ENCODE measurements at regions not wholly inside any gene's neighbourhood (a gene's known extent, or its start where the extent isn't known, plus 50 kb on each side); places are given as distances from the start of the nearest gene placed in this dataset.

DNA sequence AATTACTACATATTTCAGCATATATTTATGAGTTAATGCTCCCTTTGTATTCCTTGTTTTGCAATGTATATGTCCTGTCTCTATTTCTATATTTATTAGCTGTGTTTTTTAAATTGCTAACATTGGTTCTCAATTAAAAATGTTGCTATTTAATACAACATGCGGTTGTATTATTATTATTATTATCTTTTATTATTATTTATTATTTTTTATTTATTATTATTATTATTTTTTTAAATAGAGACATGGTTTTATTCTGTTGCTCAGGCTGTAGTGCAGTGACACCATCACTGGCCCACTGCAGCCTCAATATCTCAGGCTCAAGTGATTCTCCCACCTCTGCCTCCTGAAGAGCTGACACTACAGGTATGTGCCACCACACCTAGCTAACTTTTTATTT is 1005.9 kb upstream of the ADGRL3 start:
- DNase-seq (ENCODE audit: low spot score) = no peak

GRCh38 chr4:60195256-60195655 is 1004.9 kb upstream of the ADGRL3 start:
- no peak for DNase-seq (ENCODE audit: low spot score)

- peak; percentile 10 for DNase-seq (ENCODE audit: low spot score)
Measured at GRCh38 chr4:60201052-60201673, 999.0 kb upstream of the ADGRL3 start.

- DNase-seq (ENCODE audit: low spot score) = no peak
Measured at GRCh38 chr4:60209588-60209987, 990.5 kb upstream of the ADGRL3 start.

DNA sequence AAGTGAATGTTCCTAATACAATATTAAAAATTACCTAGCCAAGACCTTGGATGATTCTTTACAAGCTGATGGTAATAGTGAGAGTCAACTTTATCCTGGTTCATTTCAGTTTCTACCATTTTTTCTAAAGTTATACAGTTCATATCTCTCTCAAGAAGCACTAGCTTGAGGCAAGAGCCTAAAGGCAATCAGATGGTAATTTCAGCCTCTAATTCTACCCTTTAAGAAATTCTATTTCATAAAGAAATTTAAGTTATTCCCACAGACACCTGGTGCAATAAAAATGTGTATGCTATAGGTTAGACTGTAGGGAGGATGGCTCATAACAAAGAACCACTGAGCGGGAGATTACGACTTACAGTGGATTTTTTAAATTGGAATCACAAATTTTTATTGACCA is 984.2 kb upstream of the ADGRL3 start:
- DNase-seq (ENCODE audit: low spot score) = no peak

DNA sequence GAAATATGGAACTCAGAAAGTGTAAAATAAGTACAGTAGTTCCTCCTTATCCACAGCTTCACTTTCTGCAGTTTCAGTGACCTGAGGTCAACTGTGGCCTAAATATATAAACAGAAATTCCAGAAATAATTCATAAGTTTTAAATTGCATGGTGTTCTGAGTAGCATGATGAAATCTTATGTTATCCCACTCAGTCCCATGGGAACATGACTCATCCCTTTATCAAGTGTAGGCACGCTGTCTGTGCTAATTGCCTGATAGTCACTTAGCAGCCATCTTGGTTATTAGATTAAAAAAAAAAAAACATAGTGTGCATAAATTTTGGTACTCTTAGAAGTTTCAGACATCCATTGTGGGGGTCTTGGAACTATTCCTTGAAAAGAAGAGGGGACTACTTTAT is 983.4 kb upstream of the ADGRL3 start:
- no peak for DNase-seq (ENCODE audit: low spot score)

DNA sequence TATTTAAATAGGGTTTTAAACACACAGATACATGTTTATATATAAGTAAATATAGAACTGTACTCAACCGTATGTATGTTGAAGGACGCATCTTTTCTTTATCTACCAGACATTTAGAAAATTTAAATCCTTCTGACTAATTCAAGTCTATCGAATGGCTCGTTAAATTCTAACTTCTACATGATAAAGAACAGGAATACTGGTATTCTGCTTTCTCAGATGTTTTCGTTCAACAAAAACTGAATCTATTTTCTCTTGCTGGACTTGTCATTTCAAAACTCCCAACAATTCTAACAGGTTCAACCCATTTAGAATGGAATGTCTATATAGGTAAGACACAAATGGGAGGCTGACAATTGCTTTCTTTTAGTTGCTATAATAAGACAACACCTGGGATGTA is 978.3 kb upstream of the ADGRL3 start:
- no peak for DNase-seq (ENCODE audit: low spot score)

- no peak for DNase-seq (ENCODE audit: low spot score)
Measured at GRCh38 chr4:60223208-60223923, 976.8 kb upstream of the ADGRL3 start.

GRCh38 chr4:60241866-60242265 is 958.3 kb upstream of the ADGRL3 start:
- DNase-seq (ENCODE audit: low spot score) = no peak

- DNase-seq (ENCODE audit: low spot score) = no peak
Measured at GRCh38 chr4:60249784-60250183, 950.3 kb upstream of the ADGRL3 start.

GRCh38 chr4:60250657-60251056 is 949.5 kb upstream of the ADGRL3 start:
- DNase-seq (ENCODE audit: low spot score) = no peak

DNA sequence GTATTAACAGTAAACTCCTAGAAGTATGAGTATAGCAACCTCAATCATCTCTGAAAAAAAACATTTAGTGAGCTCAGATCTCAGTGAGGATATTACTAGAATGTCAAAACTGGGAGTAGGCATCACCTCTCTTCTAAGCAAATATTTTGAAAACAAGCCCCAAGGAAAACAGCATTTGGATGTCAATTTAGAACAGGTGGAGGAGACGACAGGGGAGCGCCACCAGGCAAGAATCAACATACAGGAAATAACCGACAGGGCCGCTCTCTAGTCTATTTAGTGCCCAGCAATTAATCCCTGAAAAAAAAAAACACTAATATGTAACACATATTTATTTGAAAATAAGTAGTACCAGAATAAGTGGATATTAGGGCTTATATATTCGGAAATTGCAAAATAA is 940.3 kb upstream of the ADGRL3 start:
- no peak for DNase-seq (ENCODE audit: low spot score)

DNA sequence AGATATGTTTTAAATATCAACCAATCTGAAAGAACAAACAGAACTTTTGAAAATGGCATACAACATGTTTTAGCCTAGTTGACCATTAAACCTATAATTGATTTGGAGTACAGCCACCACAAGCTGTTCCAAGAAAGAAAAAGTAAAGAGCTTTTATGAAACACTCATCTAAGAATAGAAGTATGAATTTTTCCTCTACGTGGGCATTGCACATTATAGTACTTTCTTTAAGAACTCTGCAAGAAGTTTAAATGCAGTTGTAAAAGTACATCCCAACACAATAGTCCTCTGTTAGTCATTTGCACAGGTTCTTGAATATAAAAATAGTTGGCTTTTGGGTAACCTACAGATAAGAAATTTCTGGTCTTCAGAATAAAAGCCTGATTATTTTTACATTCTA is 933.6 kb upstream of the ADGRL3 start:
- DNase-seq (ENCODE audit: low spot score) = no peak

DNA sequence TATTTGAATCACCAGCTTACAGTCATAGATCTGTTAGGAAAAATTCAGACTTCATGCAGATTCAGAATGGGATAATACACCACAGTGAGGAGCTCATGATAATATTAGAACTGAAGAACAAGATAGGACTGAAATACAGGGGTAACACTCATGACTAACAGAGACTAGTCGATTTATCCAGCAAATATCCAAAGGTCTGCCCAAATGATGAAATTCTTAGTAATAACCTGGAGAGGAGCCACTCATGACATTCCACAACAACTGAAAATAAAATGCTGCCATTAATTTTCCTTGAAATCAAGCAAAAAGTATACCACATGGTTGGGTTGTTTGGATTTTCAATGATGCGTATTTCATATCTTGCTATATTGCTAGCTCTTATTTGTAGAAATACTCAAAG is 903.7 kb upstream of the ADGRL3 start:
- DNase-seq (ENCODE audit: low spot score) = no peak

GRCh38 chr4:60313611-60314178 is 886.4 kb upstream of the ADGRL3 start:
- DNase-seq (ENCODE audit: low spot score) = no peak

DNA sequence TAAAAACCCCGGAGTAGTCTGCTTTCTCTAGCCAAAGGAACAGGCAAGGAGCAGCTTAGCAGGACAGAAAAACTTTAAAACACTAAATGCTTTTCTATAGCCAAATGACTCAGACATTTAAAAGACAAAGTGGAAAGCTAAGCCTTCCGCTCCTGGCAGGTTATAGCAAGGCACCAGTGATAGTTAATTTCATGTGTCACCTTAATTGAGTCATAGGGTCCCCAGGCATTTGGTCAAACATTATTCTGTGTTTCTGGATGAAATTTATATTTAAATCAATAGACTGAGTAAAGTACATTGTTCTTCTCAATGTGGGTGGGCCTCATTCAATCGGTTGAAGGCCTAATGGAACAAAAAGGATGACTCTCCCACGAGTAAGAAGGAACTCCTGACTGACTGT is 885.7 kb upstream of the ADGRL3 start:
- DNase-seq (ENCODE audit: low spot score) = no peak

- no peak for DNase-seq (ENCODE audit: low spot score)
Measured at GRCh38 chr4:60315586-60315985, 884.5 kb upstream of the ADGRL3 start.

DNA sequence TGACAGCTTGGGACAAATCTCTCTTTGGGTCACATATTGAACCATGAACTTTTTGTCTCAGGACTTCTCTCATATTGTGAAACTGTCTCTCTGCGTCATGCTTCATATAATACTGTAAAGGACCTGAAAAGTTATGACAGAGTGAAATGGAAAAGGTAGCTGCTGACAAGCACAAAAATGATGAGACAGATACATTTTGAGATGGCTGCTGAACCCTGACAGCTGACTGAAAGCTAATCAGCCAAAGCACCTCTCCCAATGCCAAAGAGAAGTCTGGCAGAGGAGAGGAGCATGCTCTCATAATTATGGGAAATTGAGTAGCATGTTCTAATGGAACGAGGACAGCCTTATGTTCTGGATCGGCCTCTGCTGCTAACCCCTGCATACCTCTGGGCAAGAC is 873.4 kb upstream of the ADGRL3 start:
- DNase-seq (ENCODE audit: low spot score) = no peak

DNA sequence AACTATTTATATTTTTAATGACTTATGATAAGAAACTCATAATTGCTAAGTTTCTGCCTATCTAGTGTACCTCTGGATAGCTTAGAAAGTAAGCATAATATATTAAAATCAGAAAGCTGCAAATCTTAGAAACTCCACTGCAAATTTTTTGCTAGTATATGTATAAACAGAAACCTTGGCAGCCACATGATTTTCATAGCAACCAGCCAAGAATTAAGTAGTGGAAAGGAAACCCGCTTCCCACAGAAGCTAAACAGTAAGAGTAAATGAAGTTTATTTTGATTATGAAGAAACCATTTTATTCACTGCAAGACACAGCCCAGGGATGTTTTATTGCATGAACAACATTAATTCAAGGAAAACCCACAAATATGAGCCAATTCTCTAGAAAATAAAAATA is 872.5 kb upstream of the ADGRL3 start:
- no peak for DNase-seq (ENCODE audit: low spot score)

DNA sequence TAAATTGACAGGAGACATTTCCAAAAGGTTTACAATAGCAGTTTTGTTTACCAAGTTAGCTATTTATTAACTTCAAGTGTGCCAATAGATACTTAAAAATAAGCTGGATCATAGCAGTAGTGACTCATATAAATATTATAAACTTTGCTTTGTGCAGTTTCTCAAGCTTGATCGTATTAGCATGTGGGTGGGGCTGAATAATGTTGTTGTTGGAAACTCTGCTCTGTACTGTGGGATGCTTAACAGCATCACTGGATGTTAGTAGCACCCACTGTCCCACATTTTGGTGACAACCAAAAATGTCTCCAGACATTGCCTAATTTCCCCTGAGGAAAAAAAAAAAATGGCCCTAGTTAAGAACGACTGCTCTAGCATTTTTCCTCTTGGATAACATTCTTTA is 855.2 kb upstream of the ADGRL3 start:
- DNase-seq (ENCODE audit: low spot score) = no peak

DNA sequence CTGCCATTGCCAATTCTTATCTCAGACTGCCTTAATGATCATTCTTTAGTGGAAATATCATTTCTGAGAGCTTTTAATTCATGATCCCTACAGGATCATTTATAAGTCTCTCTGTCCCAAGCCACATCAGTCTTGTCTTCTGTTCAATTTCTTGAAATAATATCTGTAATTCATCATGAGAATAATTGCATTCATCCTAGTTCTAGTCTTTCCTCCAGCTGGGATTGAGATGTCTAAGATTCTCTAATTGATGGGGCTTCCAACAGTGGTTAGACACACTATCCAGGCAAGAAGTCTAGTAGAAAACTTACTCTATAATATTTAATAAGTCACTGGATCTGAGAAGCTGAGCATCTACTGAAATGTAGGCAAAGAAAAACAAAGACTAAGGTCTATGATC is 854.7 kb upstream of the ADGRL3 start:
- no peak for DNase-seq (ENCODE audit: low spot score)

DNA sequence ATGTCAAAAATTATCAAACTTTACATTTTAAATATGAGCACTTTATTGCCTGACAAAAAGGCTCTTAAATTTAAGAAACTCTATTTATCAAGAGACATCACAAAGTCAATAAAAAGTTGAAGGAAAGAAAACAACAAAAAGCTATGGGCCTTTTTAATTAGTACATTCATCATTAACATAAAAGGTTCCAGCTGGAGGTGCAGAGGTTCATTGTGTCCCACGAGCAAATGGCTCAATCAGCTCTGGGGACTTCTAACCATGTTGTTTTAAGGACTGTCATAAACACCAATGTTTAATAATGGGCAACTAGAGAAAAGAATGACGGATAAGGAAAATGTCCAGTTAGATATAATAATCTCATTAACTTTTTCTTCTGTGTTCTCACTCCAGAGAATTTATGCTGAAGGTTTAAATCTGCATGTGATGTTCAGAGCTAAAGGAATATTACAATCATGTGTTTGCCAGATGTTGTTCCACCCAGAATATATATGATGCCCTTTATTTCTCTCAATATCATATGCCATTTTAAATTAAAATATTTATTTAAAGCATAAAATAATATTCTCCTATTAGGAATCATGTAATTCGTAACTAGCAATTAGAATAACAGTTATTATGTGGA is 840.3 kb upstream of the ADGRL3 start:
- no peak for DNase-seq (ENCODE audit: low spot score)

- no peak for DNase-seq (ENCODE audit: low spot score)
Measured at GRCh38 chr4:60365176-60365575, 835.0 kb upstream of the ADGRL3 start.

Measured in SW480 (cell line).